GM13976 (cell line): ENCODE measurements at regions not wholly inside any gene's neighbourhood (a gene's known extent, or its start where the extent isn't known, plus 50 kb on each side); places are given as distances from the start of the nearest gene placed in this dataset.

ENCODE experiments used
- DNase-seq: peaks from one replicate; pipeline ENCODE4 v3.0.0; 2012; ENCODE audit warnings: low spot score
- CTCF ChIP-seq: IDR thresholded peaks from 2 replicates; pipeline ENCODE4 v1.5.1; 2012; ENCODE audit warnings: borderline replicate concordance, mild to moderate bottlenecking; ENCODE audit not compliant: insufficient read depth; ENCODE audit errors: extremely low read depth, missing control alignments, control extremely low read depth
- in situ Hi-C: fragments of 300-500 bp; cut with MboI; formaldehyde crosslinking; loops from one replicate; pipeline ENCODE4 v1.12.0; 2022; ENCODE audit warnings: low sequenced_read_pairs, mixed read lengths, inconsistent platforms; ENCODE audit not compliant: unreplicated experiment

DNA sequence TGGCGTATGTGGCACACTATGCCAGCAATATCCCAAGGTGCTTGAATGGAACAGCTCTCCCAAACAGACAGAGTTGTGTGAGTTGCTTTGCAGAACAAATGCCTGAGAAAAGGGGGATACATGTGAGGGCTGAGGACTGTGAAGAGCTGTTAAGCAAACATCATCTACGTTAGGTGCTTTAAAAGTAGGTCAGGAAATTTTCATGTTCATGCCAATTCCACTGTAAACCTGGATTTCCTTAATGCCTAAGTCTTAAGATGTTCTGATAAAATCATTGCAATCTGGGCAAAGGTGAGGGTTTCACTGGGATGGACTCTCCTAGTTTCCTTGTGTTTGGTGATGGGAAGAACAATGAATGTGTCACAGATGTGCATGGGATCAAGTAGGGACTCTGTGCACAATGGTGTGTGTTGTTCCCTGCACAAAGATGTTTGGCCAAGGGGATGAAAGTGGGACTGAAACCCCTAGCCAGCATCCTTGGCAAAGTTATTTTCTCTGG, 227.9 kb downstream of the KTN1 start:
- no peak for DNase-seq
- in situ Hi-C loops: no loop called here
- no peak for TF ChIP-seq CTCF

GRCh38 chr14:55813630-55814029, 233.6 kb downstream of the KTN1 start:
- TF ChIP-seq CTCF: no peak
- in situ Hi-C loops: no loop called here
- no peak for DNase-seq

DNA sequence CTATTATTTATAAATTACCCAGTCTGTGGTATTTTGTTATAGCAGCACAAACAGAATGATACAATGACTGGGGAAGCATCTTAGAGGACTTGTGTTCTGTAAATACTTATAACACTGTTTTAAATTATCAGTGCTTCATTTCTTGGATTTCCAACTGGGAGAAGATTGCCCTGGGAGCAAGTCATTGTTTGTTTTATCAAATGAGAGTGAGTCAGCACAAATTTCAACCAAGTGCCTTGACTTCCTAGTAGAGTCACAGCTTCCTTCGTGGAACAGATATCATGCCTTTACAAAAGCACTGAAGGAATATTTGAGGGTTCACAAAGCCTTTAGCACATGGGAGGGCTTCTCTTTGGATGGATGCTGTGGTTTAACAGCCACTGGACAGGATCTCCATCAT, 234.1 kb downstream of the KTN1 start:
- no peak for DNase-seq
- no peak for TF ChIP-seq CTCF
- in situ Hi-C loops: no loop called here

- no peak for TF ChIP-seq CTCF
- no peak for DNase-seq
- in situ Hi-C loops: no loop called here
These were observed 234.9 kb downstream of the KTN1 start for GRCh38 chr14:55814873-55815272.

GRCh38 chr14:55816225-55816624, 236.2 kb downstream of the KTN1 start:
- in situ Hi-C loops: no loop called here
- no peak for TF ChIP-seq CTCF
- no peak for DNase-seq

DNA sequence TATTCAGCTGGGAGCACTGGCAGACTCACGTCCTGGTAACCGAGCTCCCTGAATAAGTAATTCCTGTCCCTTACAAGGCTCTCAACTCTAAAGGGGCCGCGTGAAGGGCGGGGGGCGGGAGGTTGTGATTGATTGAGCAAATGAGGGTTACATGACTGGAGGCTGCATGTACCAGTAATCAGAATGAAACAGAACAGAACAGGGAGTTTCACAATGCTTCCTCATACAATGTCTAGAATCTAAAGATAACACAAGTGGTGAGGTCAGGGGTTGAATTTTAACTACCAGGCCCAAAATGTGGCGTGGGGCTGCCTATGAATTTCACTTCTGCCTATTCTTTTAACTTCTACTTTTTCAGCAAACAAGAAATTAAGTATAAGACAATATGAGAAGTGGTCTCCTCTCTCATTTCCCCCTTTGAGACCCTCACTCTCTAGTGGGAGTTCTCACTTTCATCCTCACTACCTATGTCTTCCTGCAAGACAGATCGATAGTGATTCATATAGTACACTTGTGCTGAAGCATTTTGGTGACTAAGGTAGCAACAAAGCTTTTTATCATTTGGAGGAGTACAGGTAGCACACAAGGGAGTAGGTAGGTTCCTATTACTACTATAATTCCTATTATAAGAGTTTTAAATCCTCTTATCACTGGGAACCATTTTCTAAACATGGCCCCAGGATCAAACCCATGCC, 239.8 kb downstream of the KTN1 start:
- no peak for DNase-seq
- in situ Hi-C loops: no loop called here
- no peak for TF ChIP-seq CTCF

DNA sequence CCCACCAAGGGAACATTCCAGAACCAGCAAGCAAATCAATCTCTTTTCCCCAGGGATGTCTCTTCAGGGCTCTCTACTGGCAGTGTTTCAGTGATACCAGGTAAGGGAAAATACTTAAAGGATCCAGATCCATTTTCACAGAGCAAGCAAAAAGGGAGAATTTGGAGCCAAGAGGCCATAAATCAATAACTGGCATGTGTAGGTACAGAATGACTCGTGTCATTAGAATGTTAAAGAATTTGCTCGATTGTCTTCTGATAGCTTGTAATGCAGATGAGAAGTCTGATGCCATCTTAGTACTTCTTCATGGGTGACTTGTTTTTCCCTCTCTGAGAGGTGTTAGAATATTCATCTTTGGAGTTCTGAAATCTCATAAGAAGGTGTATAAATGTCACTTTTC, 242.9 kb downstream of the KTN1 start:
- in situ Hi-C loops: no loop called here
- DNase-seq: no peak
- TF ChIP-seq CTCF: no peak
